Hypothalamus (tissue), 51 donors: ENCODE measurements at regions not wholly inside any gene's neighbourhood (a gene's known extent, or its start where the extent isn't known, plus 50 kb on each side); places are given as distances from the start of the nearest gene placed in this dataset.

Experiments used
- DNase-seq, 51 donors: peaks; one replicate each; lab custom pipeline; 2025; lab: John Stamatoyannopoulos, UW

- DNase-seq = peak in 32 of 51 donors; percentile 3 to 77 (median 25)
These were observed 200.7 kb upstream of the GRIK3 start for GRCh38 chr1:37234941-37235418.

- peak in 1 of 51 donors; percentile 43 for DNase-seq
These were observed 203.6 kb upstream of the GRIK3 start for GRCh38 chr1:37237948-37238347.

GRCh38 chr1:37238364-37239224 is 204.3 kb upstream of the GRIK3 start:
- DNase-seq = peak in 2 of 51 donors; percentile 20 to 33

GRCh38 chr1:37239225-37239740 is 205.0 kb upstream of the GRIK3 start:
- no peak for DNase-seq

DNA sequence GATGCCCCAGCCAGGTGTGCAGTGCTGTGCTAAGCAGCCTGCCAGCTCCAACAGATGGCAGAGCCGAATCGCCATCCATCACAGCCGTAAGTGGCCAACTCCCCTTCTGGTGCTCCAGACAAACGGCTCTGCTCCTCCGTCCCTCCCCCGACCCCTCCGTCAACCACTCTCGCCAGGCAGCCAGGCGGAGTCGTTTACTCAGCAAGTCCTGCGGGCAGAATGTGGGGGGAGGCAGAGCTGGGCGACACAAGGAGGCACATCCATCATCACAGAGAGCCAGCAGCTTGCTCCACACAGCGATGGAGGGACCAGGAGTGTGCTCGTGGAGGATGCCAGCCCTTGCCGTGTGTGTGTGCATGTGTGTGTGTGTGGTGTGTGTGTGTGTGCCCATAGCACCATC is 206.6 kb upstream of the GRIK3 start:
- DNase-seq = peak in 1 of 51 donors; percentile 15

GRCh38 chr1:37242501-37242900 is 208.2 kb upstream of the GRIK3 start:
- DNase-seq = no peak

- DNase-seq = no peak
These were observed 209.2 kb upstream of the GRIK3 start for GRCh38 chr1:37243368-37244082.

GRCh38 chr1:37244083-37244480 is 209.8 kb upstream of the GRIK3 start:
- DNase-seq = no peak

DNA sequence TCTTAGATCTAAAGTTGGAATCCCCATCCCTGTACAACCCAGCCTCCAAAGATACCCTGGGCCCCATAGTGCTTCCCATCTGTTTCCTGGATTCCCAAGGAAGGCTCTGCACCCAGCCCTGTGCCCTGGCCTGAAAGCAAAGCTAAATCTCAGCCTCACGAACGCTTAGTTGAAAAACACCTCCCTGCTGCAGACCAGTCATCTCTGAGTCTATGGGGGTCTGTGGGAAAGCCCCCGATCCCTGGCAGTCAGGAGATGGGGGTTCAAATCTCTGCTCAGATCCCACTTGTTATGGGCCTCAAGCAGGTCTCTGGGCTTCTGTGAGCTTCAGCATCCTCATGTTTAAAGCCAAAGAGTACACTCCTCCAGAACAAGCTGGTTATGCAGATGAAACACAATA is 210.5 kb upstream of the GRIK3 start:
- no peak for DNase-seq

DNA sequence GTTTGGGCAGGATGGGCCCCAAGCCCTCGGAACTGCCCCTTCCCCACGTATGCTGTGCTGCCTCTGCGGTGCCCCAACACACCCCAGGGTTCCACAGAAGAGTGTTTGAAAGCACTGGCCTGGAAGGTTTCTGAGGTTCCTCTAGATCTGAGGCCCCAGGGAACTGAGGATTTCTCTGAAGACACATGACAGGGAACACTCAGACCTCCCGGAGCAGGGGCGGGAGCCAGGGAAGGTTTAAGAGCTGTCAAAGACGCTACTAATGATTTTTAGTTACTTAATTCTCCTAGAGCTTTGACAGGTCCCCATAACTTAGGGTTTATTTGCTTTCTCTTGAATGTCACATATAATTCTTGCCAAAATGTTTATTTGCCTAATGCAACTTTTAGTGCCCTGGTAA is 212.3 kb upstream of the GRIK3 start:
- DNase-seq = no peak

- DNase-seq = no peak
These were observed 216.1 kb upstream of the GRIK3 start for GRCh38 chr1:37250371-37250770.

- DNase-seq = peak in 42 of 51 donors; percentile 2 to 72 (median 38)
These were observed 219.1 kb upstream of the ZC3H12A start for GRCh38 chr1:37255136-37255795.

GRCh38 chr1:37255868-37256267 is 218.5 kb upstream of the ZC3H12A start:
- no peak for DNase-seq

DNA sequence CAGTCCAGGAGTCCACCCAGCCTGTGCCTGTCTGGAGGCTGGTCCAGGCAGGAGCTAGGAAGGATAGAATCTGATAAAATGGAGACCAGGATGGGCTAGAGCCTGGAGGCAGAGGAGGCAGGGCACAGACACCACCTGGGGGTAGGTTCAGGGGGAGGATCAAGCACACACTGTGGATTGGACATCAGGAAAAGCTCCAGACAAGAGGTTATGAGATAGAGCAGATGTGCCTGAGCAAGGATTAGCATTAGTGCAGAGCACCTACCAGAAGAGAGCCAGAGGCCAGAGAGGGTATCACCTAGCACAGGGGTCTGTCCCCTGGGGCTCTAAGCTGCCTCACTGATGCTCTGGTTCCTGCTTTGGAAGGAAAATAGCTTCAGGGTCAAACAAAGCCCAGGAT is 216.7 kb upstream of the ZC3H12A start:
- no peak for DNase-seq

DNA sequence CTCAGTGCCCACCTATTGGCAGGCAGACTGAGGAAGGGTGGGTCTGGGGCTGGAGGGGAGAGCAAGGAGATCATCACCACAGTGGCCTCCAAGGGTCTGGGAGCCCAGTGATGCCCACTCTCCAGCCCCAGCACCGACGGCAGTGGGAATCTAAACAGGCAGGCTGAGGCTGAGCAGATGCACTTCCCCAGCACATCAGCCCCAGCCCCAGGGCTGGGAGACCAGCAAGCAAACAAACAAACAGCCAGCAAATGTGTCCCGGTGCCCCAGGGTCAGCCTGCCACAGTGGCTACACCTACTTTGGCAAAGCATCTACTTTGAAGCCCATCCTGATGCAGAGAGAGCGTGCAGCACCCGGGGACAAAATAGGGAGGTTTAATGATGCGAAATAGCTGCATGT is 216.3 kb upstream of the ZC3H12A start:
- no peak for DNase-seq

- no peak for DNase-seq
These were observed 215.4 kb upstream of the ZC3H12A start for GRCh38 chr1:37259019-37259418.

DNA sequence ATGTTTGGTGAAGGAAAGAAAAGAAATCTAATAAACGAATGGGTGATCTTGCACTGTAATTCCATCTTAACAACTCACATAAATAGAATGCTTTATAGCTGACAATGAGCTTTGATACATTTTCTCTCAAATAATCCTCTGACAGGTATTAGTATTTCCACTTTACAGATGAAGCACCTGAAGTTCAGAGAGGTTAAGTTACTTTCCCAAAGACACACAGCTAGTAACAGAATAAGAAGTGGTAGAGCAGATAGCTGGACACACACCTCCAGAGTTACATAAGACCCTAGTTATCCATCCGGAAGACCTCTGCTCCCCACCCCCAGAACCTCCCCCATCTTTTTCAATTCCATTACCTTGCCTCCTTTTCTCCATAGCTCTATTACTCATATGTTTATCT is 213.3 kb upstream of the ZC3H12A start:
- no peak for DNase-seq

DNA sequence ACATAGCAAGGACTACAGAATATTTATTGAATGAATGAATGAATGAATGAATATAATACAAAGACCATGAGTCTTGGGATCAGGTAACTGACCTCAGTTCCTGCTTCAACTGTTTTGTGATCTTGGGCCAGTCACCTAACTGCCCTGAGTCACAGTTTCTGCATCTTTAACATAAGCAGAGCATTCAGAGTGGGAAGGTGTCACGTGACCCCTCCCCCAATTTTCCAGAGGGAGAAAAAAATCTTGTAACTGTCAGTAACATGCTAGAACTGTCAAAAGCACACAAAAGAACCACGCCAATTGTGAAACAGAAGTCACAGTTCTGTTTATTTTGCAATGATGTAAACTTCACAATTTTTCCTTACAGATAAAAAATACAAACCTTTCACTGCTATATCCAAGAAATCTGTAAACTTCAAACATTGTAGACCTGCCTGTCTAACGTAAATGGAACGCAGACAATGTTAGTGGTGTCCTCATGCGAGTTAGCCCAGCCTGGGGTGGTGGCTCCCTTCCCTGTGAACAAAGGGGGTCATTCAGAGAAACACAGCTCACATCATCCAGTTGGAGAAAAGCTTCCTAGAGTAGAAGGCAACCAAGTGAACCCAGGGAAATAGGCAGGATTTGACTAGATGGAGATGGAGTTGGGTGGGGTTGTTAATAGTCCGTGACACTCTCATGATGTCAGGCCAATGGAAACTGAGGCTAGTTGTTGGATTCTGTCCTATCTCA is 211.8 kb upstream of the ZC3H12A start:
- peak in 1 of 51 donors; percentile 20 for DNase-seq

GRCh38 chr1:37265156-37265555 is 209.2 kb upstream of the ZC3H12A start:
- no peak for DNase-seq
